T-helper 1 cell (primary cell): ENCODE measurements at regions not wholly inside any gene's neighbourhood (a gene's known extent, or its start where the extent isn't known, plus 50 kb on each side); places are given as distances from the start of the nearest gene placed in this dataset.

Experiments used
- DNase-seq, 5 donors: peaks; one replicate each; pipeline ENCODE4 v3.0.0-alpha.2; 2012 to 2020

GRCh38 chr10:44478040-44478439, 93.1 kb upstream of the CXCL12 start:
- DNase-seq = no peak

GRCh38 chr10:44478876-44479705, 94.2 kb upstream of the CXCL12 start:
- no peak for DNase-seq

- no peak for DNase-seq
These were observed 107.8 kb upstream of the CXCL12 start for GRCh38 chr10:44492678-44493077.

DNA sequence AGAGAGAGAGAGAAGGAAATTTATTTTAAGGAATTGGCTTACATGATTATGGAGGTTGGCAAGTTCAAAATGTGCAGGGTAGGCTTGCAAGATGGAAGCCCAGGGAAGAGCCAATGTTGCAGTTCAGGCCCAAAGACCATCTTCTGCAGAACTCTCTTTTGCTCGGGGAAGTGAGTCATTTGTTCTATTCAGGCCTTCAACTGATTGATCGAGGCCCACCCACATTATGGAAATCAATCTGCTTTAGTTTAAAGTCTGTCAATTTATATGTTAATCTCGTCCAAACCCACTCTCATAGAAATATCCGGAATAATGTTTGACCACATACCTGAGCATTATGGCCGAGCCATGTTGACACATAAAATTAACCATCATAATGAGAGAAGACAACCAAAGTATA, 113.3 kb upstream of the CXCL12 start:
- no peak for DNase-seq

DNA sequence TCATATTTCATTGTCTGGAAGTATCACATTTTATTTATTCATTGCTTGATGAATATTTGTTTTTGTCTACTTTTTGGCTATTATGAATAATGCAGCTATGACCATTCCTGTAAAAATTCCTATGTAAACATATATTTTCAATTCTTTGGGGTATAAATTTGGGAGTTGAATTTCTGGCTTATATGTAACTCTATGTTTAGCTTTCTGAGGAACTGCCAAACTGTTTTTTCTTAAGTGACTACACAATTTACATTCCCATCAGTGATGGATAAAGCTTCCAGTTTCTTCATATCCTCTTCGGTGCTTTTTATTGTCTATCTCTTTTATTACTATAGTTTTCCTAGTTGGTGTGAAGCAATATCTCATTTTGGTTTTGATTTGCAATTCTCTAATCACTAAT, 115.6 kb upstream of the CXCL12 start:
- no peak for DNase-seq

GRCh38 chr10:44506386-44506785, 121.5 kb upstream of the CXCL12 start:
- no peak for DNase-seq

DNA sequence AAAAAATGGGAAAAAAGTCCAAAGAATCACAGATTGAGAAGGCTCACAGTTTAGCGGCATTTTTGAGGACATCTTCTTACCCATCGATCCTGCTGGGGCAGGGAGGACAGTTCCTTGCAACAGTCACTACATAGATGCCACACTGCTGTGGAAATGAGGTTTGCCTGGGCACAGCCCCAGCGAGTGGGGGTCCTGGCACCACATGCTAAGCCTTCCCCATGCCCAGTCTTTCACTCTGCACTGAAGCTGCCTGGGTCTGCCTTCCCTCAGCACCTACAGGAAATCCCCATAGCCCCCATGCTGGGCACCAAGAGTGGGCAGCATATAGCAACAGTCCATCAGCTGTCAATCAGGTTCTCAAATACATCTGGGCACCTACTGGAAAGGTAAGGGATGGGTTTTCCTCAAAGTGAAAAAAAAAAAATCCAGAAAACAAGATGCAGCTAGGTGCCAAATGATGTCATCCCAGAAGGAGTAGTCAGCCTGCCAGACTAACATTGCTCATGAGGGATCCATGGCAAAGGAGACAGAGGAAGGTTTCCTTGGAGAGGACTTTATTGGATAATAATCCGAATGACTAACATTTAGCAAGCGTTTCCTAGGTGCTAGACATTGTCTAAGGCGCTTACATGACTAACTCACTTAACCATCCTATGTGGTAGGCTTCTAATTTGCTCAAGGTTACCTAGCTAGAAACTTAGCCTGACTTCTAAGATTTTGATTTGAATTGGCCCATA, 125.7 kb upstream of the CXCL12 start:
- no peak for DNase-seq

GRCh38 chr10:44511166-44511565, 126.3 kb upstream of the CXCL12 start:
- no peak for DNase-seq

- no peak for DNase-seq
These were observed 126.7 kb upstream of the CXCL12 start for GRCh38 chr10:44511601-44512000.

GRCh38 chr10:44512431-44513022, 127.6 kb upstream of the CXCL12 start:
- DNase-seq = no peak

- DNase-seq = no peak
These were observed 128.7 kb upstream of the CXCL12 start for GRCh38 chr10:44513591-44513990.

GRCh38 chr10:44516891-44517290, 132.0 kb upstream of the CXCL12 start:
- DNase-seq = no peak

- DNase-seq = no peak
These were observed 132.7 kb upstream of the CXCL12 start for GRCh38 chr10:44517635-44518034.

DNA sequence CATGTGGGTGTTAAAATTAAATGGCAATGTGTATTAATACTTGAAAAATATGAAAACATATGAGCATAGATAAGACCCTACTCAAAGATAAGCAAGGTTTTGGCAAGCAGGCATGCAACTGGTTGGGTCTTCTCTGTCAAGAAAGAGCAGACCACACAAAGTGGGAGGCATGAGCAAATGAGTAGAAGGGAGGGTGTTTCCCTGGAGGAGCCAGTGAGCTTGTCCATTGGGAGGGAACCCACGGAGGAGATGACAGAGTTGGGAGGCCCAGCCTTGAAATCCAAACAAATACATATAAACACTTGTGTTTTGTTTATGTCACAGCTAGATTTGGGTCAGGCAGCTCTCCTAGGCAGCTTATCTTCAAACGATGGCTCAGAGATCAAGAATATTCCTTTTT, 134.5 kb upstream of the CXCL12 start:
- no peak for DNase-seq

- DNase-seq = no peak
These were observed 135.8 kb upstream of the CXCL12 start for GRCh38 chr10:44520651-44521050.

GRCh38 chr10:44539178-44539577, 154.3 kb upstream of the CXCL12 start:
- DNase-seq = no peak

GRCh38 chr10:44552726-44553125, 167.8 kb upstream of the CXCL12 start:
- DNase-seq = no peak

GRCh38 chr10:44557596-44558191, 172.8 kb upstream of the CXCL12 start:
- no peak for DNase-seq

- no peak for DNase-seq
These were observed 173.6 kb upstream of the CXCL12 start for GRCh38 chr10:44558521-44558920.

GRCh38 chr10:44564361-44564760, 179.5 kb upstream of the CXCL12 start:
- DNase-seq = no peak

GRCh38 chr10:44564790-44565189, 179.9 kb upstream of the CXCL12 start:
- no peak for DNase-seq

DNA sequence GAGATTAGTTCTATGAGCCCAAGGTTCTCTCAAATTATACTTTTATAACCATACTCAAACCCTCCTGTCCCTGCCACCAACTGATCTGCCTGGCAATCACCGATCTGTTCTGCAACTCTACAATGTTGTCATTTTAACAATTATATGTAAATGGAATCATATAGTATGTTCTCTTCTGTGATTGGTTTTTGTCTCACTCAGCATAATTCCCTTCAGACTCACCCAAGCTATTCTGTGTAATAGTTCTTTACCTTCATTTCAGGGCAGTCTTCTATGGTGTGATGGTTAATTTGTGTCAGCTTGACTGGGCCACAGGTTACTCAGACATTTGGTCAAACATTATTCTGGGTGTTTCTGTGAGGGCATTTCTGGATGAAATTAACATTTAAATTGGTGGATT, 181.9 kb upstream of the CXCL12 start:
- DNase-seq = no peak

DNA sequence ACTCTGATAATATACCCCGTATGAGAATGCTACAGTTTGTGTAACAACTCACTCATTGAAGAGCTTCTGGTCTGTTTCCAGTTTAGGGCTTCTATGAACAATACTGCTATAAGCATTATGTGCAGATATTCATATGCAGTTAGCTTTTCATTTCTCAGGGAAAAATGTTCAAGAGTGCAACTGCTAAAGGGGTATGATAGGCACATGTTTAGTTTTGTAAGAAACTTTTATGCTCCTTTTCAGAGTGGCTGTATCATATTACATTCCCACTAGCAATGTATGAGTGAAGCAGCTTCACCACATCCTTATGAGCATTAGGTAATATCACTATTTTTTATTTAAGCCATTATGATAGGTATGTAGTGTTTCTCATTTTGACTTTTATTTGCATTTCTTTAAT, 182.6 kb upstream of the CXCL12 start:
- DNase-seq = no peak
